ENCODE measurements at regions not wholly inside any gene's neighbourhood (a gene's known extent, or its start where the extent isn't known, plus 50 kb on each side); places are given as distances from the start of the nearest gene placed in this dataset.

DNA sequence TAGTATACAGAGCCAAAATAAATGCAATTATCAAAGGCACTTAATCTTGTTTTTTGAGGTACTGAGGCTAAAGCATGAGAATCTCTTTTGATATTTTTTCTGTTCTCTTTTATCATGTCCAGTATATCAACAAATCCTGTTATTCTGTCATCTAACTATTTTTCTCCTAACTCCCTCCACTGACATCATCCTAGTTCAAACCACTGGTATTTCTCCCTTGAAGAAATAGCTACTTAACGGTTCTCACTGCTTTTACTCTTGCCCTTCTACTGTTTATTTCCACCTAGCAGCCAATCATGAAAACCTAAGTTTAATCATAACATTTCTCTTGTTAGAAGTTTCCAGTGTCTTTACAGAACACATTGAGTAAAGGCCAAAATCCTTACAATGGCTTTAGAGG lies 317.6 kb downstream of the GPD2 start (continued):
- TF ChIP-seq, protein P1, sequence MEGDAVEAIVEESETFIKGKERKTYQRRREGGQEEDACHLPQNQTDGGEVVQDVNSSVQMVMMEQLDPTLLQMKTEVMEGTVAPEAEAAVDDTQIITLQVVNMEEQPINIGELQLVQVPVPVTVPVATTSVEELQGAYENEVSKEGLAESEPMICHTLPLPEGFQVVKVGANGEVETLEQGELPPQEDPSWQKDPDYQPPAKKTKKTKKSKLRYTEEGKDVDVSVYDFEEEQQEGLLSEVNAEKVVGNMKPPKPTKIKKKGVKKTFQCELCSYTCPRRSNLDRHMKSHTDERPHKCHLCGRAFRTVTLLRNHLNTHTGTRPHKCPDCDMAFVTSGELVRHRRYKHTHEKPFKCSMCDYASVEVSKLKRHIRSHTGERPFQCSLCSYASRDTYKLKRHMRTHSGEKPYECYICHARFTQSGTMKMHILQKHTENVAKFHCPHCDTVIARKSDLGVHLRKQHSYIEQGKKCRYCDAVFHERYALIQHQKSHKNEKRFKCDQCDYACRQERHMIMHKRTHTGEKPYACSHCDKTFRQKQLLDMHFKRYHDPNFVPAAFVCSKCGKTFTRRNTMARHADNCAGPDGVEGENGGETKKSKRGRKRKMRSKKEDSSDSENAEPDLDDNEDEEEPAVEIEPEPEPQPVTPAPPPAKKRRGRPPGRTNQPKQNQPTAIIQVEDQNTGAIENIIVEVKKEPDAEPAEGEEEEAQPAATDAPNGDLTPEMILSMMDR (IDR thresholded peaks at IDR 0.05 in 2 of 3, conservative IDR thresholded peaks at IDR 0.05 in 1 of 3; ENCODE audit: control insufficient read depth in 2 of 3, extremely low read depth in 1 of 3, insufficient read depth in 1 of 3, low read depth in 3 of 3, low read length in 3 of 3): no peak
- TF ChIP-seq EED (IDR thresholded peaks at IDR 0.05; ENCODE audit: low read depth) (no peak), NR2C1 (IDR thresholded peaks at IDR 0.05) (no peak)

DNA sequence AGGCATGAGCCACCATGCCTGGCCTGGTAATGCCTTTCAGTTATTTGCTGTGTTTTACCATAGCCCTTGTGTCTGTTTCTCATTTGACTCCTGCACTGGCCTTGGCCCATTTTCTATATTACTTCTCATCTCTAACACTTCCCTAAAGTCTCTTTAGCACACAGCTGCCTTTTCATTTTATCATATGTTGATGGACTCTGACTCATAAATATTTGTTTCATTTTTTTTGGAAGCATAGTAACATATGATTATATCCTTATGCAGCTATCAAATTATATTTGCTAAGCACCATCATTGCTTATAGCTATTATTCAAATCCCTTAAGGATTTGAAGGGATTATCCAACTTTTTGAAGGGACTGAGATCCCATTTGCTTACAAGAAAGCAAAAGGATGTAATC lies 320.3 kb downstream of the GPD2 start:
- Histone ChIP-seq H2AFZ (ENCODE audit: control insufficient read depth, low read depth, low read length) (no peak overlapping the region), H3K4me3 (no peak overlapping the region), H3K4me1 (ENCODE audit: control insufficient read depth, insufficient read depth, low read length) (no peaks in the 10 kb centered on the region), H3K79me2 (ENCODE audit: control insufficient read depth, insufficient read depth, low read length) (no peaks in the 10 kb centered on the region), H3K36me3 (ENCODE audit: control insufficient read depth in 2 of 2, insufficient read depth in 2 of 2, low read length in 1 of 2) (no peaks in the 10 kb centered on the region), H3K4me2 (ENCODE audit: control insufficient read depth, insufficient read depth) (no peak overlapping the region), H4K20me1 (ENCODE audit: control insufficient read depth, insufficient read depth) (no peaks in the 10 kb centered on the region), H3K9ac (ENCODE audit: control insufficient read depth, insufficient read depth, low read length) (no peak overlapping the region), H3K9me3 (replicated peaks; ENCODE audit: control insufficient read depth, insufficient read depth, low read length) (no peaks in the 10 kb centered on the region), H3K27me3 (replicated peaks in 1 of 2; ENCODE audit: control insufficient read depth in 2 of 2, insufficient read depth in 2 of 2, low read length in 1 of 2) (no peaks in the 10 kb centered on the region), H3K27ac (ENCODE audit: control insufficient read depth, insufficient read depth) (no peak overlapping the region)
- intact Hi-C loops (cut with micrococcal nuclease; ENCODE audit: unreplicated experiment): no loop called here
- FAIRE-seq (no peak), DNase-seq (ENCODE audit: low read depth, low spot score) (no peak), ATAC-seq (no peak)
- CTCF ChIA-PET: no interaction called here
- BruUV-seq (replicated peaks): no TSS peak
- RAD21 ChIA-PET (ENCODE audit: unreplicated experiment): no interaction called here
- TF ChIP-seq ESRRA (IDR thresholded peaks at IDR 0.05; ENCODE audit: low read length) (no peak), CBX5 (IDR thresholded peaks at IDR 0.05; ENCODE audit: low read depth) (no peak), SMARCA5 (IDR thresholded peaks at IDR 0.05) (no peak), ZNF207 (IDR thresholded peaks at IDR 0.05; ENCODE audit: borderline replicate concordance) (no peak), RB1 (IDR thresholded peaks at IDR 0.05; ENCODE audit: borderline replicate concordance) (no peak), MEF2A (IDR thresholded peaks at IDR 0.05; ENCODE audit: insufficient read depth, low read depth, low read length) (no peak)
- TF ChIP-seq, protein P2, sequence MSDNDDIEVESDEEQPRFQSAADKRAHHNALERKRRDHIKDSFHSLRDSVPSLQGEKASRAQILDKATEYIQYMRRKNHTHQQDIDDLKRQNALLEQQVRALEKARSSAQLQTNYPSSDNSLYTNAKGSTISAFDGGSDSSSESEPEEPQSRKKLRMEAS (IDR thresholded peaks at IDR 0.05; ENCODE audit: low read depth, low read length): no peak
- SMC1A ChIA-PET (ENCODE audit: uncharacterized antibody, unreplicated experiment): interaction anchor here (1.1 kb wide), 1 partner anchor 9 kb away, joined by 3 read pairs; no protein-coding TSS in a partner anchor
- POLR2A ChIA-PET: no interaction called here
- in situ Hi-C loops (cut with MboI): no loop called here
